ENCODE measurements at regions not wholly inside any gene's neighbourhood (a gene's known extent, or its start where the extent isn't known, plus 50 kb on each side); places are given as distances from the start of the nearest gene placed in this dataset.

DNA sequence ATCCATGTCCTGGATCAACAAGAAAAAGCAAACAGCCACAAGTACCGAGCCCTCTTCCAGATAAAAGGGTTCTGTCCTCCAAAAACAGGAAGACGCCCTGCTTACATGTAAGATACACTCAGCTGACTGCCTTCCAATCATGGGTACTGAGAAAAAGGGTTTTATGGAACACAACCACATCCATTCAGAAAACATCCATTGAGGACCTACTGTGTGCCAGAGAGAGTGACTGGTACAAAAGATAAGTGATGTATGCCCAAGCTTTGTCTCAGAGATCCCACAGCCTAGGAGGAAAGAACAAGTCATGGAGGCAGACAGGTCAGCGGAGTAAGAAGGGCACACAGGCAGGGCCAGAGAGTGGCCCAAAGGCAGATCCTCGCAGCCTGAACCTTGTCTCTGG, 94.8 kb upstream of the SSTR4 start:
- TF ChIP-seq, protein P1, sequence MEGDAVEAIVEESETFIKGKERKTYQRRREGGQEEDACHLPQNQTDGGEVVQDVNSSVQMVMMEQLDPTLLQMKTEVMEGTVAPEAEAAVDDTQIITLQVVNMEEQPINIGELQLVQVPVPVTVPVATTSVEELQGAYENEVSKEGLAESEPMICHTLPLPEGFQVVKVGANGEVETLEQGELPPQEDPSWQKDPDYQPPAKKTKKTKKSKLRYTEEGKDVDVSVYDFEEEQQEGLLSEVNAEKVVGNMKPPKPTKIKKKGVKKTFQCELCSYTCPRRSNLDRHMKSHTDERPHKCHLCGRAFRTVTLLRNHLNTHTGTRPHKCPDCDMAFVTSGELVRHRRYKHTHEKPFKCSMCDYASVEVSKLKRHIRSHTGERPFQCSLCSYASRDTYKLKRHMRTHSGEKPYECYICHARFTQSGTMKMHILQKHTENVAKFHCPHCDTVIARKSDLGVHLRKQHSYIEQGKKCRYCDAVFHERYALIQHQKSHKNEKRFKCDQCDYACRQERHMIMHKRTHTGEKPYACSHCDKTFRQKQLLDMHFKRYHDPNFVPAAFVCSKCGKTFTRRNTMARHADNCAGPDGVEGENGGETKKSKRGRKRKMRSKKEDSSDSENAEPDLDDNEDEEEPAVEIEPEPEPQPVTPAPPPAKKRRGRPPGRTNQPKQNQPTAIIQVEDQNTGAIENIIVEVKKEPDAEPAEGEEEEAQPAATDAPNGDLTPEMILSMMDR (IDR thresholded peaks at IDR 0.05; ENCODE audit: poor library complexity, severe bottlenecking) = no peak
- TF ChIP-seq POLR2AphosphoS5 (IDR thresholded peaks at IDR 0.05) (no peak), SMC3 (conservative IDR thresholded peaks at IDR 0.05; ENCODE audit: poor library complexity) (no peak)

Measured in neural cell (in vitro differentiated cells).